Stimulated activated naive CD8-positive, alpha-beta T cell treated with anti-CD3 and anti-CD28 coated beads, Interleukin-15, Interleukin-2, amounts not matched to agents 100 U/mL and 50 U/mL, for 24 hours (primary cell): ENCODE measurements at regions not wholly inside any gene's neighbourhood (a gene's known extent, or its start where the extent isn't known, plus 50 kb on each side); places are given as distances from the start of the nearest gene placed in this dataset.
"Not testable (repeated sequence)": the region's sequence is repeated elsewhere in the genome, so short reads cannot be mapped to it uniquely, and the experiment has no call there.

Experiments
- ATAC-seq: fragments of 150-1000 bp; cut with Tn5 transposase; one replicate; pipeline ENCODE4 v1.10.0; 2021
- DNase-seq: peaks from one replicate; pipeline ENCODE4 v3.0.0; 2021

- ATAC-seq (no peak), DNase-seq (no peak)
These were observed 866.0 kb downstream of the LTN1 start for GRCh38 chr21:28126521-28127174.

DNA sequence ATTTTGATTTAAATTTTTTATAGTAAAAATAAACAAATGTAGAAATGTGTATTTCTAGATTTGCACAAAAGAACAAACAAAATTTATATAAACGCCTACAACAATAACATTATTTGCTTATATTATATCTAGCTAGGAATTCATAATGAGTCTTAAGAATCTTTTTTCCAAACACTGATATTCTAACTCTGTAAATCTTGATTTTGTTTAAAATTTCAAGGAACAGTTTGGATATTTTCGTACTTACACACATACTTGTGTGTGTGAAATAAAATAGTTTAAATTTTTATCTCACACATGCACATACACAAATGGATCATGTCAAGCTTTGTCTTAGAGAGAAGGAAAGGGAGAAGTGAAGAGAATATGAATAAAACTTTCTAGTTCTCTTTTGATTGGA is 868.1 kb downstream of the LTN1 start:
- no peak for ATAC-seq
- DNase-seq = no peak

DNA sequence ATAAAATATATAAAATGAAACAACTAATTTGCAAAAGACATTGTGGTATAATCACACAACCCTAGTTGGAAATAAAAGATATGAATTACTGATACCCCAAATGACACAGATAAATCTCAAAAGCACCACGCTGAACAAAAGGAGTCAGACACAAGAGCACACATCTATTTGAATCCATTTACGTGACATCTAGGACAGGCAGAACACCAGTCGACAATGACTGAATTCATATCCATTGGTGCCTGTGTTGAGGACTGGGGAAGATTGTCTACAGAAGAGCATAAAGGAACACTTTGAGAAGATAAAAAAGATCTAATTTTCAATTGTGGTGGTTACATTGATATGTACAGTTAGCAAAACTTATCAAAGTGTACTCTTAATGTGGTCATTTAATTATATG is 874.1 kb downstream of the LTN1 start:
- ATAC-seq = no peak

GRCh38 chr21:28114986-28115385 is 877.7 kb downstream of the LTN1 start:
- DNase-seq, ATAC-seq: not testable (repeated sequence)

More for the DNA sequence above, 874.1 kb downstream of the LTN1 start:
- no peak for DNase-seq

- ATAC-seq = no peak
- no peak for DNase-seq
These were observed 879.0 kb downstream of the LTN1 start for GRCh38 chr21:28113718-28114117.

DNA sequence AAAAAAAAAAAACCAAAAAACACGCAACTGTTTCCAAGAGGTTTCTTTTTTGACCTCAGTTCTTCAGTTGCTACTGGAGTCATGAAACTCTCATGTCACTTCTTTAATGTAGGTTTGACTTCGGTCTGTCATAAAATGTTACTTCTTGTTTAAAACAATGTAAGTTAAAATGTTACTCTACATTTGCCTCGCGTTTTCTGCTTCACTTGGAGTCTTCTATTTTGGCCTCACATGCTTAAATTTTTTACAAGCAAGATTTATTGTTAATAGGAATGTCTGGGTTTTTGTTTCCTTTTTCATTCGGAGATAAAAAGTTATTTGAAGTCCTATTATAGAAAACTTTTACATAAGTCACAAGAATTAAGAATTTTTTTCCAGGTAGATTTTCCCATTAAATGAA is 880.2 kb downstream of the LTN1 start:
- ATAC-seq (no peak), DNase-seq (no peak)

DNA sequence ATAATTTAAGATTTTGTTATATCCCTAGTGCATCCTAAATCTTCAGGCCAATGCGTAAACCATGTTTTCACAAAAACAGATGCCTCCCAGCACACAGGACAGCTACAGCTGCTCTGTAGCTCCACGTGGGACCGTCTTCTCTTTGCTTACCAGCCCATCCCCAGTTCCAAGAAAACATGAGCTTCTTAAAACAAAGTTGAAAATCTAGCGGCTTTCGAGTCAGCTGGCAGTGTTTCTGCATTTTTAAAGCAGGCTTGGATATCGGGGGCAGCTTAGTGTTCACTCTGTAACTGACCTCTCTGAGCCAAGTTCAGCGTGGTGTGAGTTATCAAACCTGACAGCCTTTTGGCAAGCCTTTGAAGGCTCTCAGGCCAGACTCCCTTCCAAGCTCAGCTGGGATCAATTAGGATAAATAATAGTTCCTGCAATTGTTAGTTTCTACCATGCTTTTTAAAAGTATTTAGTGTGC is 881.5 kb downstream of the LTN1 start:
- DNase-seq = no peak
- ATAC-seq = no peak

DNA sequence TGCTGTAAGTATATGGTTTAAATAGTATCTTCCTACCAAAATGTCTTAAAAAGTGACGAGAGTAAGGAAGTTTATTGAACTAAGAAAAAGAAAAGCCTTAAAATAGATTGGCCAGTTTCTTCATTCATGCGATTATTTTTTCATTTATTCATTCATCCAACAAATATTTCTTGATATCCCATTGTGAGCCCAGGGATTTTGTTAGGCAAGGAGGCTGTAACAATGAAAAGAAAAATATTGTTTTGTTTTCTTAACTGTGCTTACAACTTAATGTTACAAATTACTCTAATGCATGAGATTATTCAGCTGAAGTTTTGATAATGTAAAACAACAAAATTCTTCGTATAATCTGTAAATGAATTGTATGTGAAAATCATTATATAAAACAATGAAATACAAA is 882.0 kb downstream of the LTN1 start:
- ATAC-seq = no peak

DNA sequence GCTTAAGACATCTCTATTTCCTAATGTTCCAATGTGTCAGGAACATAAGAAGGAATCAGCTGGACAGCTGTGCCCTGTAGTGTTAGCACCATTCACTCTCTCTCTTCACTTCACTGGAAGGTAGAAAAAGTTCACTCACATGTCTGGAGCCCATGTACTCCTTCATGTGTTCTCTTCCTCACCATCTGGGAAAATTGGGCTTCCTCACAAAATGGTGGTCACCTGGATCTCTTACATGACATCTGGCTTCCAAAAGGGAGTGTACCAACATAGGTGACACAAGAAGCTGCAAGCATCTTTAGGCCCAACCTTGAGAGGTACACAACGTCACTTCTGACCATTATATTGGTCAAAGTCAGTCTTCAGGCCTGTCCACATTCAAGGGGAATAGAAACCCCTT is 882.6 kb downstream of the LTN1 start:
- no peak for DNase-seq
- ATAC-seq = no peak

More for the DNA sequence above, 882.0 kb downstream of the LTN1 start:
- DNase-seq = no peak

DNA sequence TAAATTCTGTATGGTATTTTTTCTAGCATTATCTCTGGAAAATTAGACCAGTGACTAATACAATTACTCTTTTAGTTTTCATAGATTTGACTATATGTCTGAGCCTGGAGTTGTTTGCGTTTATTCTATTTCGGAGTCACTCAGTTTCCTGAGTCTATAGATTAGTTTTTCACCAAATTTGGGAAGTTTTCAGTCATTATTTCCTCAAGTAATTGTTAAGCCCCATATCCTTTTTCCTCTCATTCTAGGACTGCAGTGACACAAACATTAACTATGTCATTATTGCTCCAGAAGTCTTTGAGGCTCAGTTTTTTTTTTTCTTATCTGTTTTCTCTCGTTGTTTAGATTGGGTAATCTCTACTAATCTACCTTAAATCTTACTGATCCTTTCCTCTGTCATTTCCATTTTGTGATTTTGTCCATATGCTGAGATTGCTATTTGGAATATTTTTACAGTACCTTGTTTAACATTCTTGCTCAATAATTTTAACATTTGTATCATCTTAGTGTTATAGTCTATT is 886.2 kb downstream of the LTN1 start:
- DNase-seq (no peak), ATAC-seq (no peak)

DNA sequence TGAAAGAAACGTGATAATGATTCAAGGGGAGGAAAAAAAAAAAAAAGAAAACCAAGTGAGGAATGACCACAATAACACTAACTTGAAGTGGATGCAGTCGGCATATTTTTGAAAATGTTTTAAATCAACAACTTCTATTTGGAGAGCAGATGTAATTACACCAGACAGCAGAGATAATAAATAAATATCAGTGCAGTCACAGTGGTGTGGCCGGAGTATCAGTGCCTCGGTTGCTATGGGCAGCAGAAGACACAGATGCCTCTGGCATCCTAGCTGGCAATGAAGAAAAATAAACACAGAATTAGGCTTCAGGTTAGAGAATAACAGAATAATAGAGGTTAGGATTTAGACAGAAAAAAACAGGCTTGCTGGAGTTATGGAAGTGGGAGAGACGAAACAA is 888.3 kb downstream of the LTN1 start:
- ATAC-seq (no peak), DNase-seq (no peak)

DNA sequence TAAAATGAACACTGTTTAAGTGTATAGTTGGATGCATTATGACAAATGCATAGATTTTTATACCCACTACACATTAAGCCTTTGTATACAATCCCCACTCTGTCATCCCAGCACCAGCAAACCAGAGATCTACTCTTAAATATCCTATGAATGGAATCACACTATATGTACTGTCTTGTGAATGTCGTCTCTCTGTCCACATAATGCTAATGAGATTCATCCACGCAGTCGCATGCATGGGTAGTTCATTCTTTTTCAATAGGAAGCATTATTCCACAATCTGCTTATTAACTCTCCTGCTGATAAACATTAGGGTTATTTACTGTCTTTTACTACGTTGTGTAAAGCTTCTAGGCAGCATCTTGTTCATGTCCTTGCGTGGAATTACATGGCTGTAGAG is 892.3 kb downstream of the LTN1 start:
- no peak for ATAC-seq
- DNase-seq = no peak

DNA sequence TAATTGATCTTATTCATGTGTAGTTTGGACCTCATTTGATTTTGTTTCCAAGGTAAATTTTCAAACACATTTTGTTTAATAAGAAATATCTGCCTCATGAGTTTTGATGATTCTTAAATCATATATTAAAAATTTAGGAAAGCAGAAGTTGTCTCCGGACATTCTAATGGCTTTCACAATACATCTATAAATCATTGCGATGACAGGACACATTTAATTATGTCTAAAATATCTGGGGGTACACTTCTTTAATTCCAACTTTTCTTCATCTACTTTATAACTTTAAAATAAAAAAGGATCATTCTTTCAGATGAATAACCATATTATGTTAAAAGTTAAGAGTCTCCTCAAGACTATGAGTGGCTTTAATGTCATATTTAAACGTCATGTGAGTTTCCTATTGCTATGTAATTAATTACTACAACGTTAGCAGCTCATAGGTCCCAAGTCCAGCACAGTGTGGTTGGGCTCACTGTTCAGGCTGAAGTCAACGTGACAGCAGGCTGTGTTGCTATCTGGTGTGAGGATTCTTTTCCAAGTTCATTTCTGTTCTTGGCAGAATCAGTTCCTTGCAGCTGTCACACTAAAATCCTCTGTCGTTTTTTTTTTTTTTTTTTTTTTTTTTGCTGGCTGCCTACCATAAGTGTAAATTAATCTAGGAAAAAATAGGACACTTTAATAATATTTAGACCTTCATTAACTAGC is 893.5 kb downstream of the LTN1 start:
- DNase-seq (no peak), ATAC-seq (no peak)

DNA sequence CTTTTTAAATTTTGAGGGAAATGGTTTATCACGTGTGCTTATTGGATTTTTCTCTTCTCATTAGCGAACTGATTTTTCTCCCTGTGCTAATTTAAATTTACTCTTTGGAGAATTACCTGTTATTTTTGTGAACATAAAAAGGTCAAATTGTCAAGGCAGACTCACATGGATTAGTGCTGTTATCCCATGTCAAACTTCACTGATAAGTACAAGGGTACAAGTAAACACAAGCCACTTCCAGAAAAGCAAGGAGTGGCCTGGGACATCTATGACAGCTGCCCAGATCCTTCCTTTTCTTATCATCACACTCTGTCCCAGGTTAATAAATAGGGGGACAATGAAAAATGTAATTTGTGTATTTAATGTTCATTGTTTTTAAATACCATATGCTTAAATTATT is 901.2 kb downstream of the LTN1 start:
- DNase-seq (no peak), ATAC-seq (no peak)

DNA sequence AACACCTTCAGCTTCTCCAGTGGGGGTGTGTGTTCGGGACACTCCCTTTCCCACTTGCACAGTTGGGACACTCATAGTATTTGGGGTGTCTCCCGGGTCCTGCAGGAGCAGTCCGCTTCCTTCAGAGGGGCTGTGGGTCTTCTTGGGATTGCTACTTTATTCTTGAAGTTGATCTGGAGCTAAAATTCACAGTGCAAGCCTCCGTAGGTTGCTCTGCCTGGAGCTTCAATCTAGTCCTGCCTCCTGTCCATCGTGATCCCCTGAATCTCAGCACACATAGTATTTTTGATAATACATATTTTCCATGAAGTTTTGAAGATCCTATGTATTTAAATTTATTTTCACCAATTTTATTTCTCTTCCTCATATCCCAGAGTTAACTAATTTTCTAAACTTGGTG is 902.1 kb downstream of the LTN1 start:
- DNase-seq = no peak
- ATAC-seq = no peak

DNA sequence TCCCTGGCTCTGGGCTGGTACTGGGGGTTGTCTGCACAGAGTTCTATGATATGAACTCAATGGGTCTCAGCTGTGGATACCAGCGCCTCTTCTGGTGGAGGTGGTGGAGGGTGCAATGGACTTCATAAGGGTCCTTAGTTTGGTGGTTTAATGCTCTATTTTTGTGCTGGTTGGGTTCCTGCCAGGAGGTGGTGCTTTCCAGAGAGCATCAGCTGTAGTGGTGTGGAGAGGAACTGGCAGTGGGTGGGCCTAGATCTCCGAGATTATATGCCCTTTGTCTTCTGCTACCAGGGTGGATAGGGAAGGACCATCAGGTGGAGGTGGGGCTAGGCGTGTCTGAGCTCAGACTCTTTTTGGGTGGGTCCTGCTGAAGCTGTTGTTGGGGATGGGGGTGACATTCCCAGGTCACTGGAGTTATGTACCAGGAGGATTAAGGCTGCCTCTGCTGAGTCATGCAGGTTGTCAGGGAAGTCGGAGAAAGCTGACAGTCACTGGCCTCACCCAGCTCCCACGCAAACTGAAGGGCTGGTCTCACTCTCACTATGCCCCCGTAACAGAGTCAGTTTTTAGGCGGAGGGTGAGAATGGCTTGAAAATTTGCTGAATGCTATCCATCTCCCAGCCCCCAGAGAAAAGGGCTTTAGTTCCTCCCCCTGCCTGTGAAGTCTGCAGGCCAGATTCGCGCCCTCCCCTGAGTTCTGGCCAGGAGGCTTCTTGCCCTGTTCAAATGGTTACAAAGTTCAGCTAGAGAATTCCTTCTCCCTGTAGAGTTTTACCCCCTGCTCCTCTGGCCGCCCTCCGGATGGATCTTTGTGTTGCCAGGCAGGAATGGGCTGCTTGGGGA is 902.9 kb downstream of the LTN1 start:
- DNase-seq (no peak), ATAC-seq (no peak)

DNA sequence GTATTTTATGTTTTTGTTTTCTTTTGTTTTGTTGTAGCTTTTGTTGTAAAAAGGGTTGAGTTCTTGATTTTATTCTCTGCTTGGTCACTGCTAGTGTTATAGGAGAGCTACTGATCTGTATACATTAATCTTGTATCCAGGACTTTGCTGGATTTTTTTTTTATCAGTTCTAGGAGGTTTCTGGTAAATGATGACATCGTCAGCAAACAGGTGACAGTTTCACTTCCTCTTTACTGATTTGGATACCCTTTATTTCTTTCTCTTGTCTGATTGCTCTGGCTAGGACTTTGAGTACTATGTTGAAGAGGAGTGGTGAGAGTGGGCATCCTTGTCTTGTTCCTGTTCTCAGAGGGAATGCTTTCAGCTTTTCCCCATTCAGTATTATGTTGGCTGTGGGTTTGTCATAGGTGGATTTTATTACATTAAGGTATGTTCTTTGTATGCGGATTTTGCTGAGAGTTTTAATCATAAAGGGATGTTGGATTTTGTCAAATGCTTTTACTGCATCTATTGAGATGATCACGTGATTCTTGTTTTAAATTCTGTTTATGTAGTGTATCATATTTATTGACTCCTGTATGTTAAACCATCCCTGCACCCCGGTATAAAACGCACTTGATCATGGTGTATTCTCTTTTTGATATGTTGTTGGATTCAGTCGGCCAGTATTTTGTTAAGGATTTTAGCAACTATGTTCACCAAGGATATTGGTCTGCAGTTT is 905.7 kb downstream of the LTN1 start:
- ATAC-seq (no peak), DNase-seq (no peak)

- no peak for DNase-seq
- ATAC-seq = no peak
These were observed 907.7 kb downstream of the LTN1 start for GRCh38 chr21:28084951-28085350.

- ATAC-seq (no peak), DNase-seq (no peak)
These were observed 909.3 kb downstream of the LTN1 start for GRCh38 chr21:28083350-28083749.

DNA sequence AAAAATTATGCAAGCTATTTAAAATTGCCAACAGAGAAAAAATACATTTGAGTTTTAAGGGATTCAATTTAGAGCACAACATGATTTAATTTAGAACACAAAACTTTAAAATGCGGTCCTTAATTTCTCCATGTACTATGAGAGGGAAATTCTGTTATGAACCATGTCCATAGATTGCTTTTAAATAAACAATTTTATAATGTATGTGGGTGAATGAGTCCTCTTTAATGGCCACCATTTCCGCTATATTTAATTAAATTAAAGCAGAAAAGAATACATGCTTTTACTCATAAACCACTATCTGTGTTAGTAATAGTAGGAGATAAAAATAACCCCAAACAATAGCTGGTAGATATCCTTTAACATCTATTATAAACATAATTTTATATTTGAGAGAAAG is 914.6 kb downstream of the LTN1 start:
- no peak for DNase-seq
- ATAC-seq = no peak

- no peak for ATAC-seq
These were observed 918.0 kb downstream of the LTN1 start for GRCh38 chr21:28074676-28075075.

GRCh38 chr21:28072601-28073000 is 920.1 kb downstream of the LTN1 start:
- DNase-seq (no peak), ATAC-seq (no peak)

More at GRCh38 chr21:28074676-28075075, 918.0 kb downstream of the LTN1 start:
- DNase-seq = no peak
